ENCODE measurements at regions not wholly inside any gene's neighbourhood (a gene's known extent, or its start where the extent isn't known, plus 50 kb on each side); places are given as distances from the start of the nearest gene placed in this dataset.

- DNase-seq, result no peak
These were observed 176.6 kb upstream of the PRKCQ start for GRCh38 chr10:6756716-6757115.

DNA sequence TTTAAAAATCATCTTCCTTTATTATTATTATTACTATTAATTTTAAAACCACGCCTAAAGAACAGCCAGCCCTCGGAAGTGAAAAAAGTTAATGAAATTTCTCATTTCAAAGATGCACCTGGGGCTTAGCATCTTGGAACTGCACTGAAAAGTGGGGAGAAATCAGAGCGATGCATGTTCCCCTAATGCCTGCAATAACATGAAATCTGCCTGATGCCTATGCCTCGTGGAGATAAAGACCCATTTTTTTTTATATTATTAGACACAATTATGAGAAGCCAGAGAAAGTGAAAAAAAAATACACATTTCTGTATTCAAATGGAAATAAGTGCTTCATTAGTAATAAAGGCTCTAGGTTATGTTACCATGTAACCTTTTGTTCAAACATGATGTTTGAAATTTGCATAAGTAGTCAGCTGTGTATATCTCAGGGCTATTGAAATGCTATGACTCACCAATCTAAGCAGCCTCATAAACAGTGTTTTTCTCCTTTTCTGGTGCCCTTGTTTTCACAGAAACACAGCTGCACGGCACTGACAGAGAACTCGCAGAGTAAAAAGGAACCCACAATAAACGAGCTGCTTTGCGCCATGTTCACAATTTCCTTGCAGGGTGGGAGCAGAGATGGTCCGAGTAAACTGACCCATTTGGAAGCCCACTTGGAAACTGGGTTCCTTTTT lies 175.8 kb upstream of the PRKCQ start:
- no peak for DNase-seq

- DNase-seq, result no peak
These were observed 173.6 kb upstream of the PRKCQ start for GRCh38 chr10:6753644-6754043.

DNA sequence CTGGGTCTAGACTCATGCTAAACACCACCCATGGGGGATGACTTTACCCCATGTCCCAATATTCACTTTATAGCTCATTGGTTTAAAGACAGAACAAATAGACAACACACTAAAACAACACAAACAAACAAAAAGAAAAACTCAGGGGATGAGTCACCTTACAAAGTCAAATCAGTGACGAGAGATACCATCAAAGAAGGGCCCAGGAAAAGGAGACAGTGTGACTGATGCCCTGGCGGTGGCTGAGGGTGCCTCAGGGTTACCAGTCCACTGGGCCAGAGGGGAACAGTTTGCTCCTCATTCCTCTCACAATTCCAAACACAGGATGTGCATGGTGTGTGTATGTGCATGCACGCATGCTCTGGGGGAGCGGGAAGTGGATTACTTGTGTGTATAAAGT lies 171.3 kb upstream of the PRKCQ start:
- no peak for DNase-seq

DNA sequence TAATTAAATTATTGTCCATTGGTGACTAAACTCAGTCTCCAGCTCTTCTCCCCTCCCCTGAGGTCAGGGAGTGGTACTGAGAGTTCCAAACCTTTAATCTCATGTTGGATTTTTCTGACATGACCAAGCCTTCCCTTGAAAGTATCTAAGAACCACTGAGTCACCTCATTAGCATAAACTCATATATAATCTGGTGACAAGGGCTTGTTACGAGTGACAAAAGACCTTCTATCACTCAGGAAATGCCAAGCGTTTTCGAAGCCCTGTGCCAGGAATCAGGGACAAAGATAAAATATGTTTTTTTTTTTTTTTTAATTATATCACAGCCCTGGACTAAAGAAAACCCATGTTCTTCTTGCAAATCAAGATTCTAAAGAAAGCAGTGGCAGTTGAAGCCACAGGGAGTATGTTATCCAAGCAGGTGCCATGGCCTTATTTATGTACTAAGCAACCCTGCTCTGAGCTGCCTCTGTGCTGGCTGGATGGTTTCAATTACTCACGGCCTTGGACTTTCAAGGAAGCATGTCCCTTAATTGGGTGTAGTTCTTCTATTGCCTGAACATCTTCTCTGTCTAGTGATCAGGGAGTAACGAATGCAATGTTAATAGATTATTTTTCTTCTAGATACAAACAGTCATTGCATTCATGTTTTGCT lies 169.0 kb upstream of the PRKCQ start:
- no peak for DNase-seq

DNA sequence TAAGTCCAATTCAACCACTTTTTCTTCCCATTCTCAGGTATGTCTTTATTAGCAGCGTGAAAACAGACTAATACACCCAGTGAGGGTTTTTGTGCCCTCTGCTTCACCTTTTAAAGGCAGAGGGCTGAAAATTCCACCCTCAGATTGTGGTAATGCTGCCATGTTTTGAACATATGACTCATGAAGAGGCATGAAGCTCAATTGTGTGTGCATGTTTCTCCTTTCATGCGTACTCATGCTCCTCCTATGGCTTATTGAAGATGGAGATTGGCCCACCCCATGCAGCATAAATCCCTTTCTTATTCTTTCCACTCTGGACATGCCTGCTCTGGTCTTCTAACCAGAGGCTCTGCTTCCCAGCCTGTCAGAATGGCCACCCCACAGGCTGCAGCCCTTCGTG lies 168.0 kb upstream of the PRKCQ start:
- no peak for DNase-seq

GRCh38 chr10:6746782-6747181 lies 166.7 kb upstream of the PRKCQ start:
- no peak for DNase-seq

- no peak for DNase-seq
These were observed 163.3 kb upstream of the PRKCQ start for GRCh38 chr10:6743291-6743849.

- DNase-seq, result no peak
These were observed 161.5 kb upstream of the PRKCQ start for GRCh38 chr10:6741541-6741941.

- DNase-seq, result no peak
These were observed 159.6 kb upstream of the PRKCQ start for GRCh38 chr10:6739530-6740174.

GRCh38 chr10:6738112-6738768 lies 158.2 kb upstream of the PRKCQ start:
- no peak for DNase-seq

DNA sequence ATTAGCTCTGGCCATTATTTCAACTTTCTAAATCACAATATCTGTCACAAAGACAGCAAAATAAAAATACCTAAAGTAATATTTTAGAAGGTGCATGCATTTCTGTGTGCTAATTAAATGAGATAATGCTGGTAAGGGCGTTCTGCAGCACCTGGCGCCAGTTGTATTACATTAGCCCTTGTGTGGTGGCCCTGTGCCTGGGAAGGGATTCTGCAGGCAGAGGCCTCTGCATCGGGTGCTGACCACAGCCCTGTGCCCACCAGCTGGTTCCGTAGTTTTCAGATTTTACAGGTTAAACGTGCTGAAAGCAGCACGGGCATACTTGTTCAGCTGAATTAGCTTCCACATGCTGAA lies 157.7 kb upstream of the PRKCQ start:
- DNase-seq, result no peak

DNA sequence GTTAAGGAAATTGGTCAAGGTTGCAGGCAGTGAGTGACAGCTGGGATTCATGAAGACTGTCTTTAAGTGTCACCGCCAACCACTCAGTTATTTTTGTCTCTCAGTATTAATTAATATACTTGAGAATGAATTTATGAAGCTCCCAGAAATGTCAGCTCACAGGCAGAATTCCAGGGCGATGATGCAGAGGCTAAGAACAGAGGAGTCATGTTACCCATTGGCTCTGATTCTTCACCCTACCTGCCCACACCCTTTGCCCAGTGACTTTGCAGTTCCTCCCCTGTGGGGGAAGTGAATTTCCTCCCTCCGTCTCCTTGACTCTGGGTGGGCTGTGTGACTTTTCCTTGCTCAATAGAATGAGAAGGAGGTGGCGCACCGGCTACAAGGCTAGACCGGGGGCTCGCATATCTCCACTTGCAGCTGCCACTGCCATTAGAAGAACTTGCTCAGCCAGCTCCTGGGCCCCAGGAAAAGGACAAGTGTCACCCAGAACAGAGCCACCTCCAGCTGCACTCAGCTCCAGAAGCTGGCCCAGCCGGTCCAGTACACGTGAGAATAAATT lies 157.1 kb upstream of the PRKCQ start:
- DNase-seq, result no peak

GRCh38 chr10:6734286-6734685 lies 154.2 kb upstream of the PRKCQ start:
- DNase-seq, result no peak

DNA sequence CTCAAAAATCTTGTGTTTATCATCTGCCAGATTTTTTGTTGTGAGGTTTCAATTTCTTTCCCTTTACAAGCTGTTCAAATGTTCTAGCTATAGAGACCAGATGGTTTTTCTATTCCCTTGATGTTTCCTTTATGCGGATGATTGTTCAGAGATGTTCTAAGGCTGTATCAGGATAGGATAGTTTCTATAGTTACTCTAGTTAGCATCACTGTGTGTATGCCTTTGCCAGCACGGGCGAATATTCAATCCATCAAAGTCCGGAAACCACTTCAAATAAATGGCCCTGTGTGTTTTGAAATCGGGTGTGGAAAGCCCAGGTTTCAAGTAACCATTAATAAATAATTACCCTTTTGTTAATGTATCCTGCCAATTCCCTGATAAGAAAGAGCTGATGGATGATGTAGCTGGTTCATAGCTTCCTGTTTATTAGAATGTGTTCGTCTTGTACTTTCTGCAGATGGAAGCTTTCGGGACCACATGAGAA lies 149.8 kb upstream of the PRKCQ start:
- no peak for DNase-seq

- no peak for DNase-seq
These were observed 149.1 kb upstream of the PRKCQ start for GRCh38 chr10:6729071-6729774.

DNA sequence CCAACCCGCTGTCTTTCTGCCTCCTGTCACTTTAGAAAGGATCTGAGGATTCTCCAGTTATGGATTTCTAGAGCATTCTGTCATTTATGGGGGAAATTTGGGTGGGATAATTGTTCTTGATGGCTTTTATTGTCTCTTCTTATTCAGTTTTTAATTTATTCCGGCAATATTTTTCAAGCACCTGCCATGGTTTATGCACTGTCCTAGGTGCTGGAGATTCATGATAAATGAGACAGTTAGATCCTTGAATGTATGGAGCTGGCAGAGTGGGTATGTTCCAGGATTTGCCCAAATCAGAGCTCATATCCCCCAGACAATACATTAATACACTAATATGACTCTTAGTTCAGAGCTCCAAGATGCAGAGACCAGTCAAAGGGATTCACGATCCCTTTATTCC lies 146.8 kb upstream of the PRKCQ start:
- DNase-seq, result no peak

- DNase-seq, result no peak
These were observed 142.5 kb upstream of the PRKCQ start for GRCh38 chr10:6722616-6723004.

DNA sequence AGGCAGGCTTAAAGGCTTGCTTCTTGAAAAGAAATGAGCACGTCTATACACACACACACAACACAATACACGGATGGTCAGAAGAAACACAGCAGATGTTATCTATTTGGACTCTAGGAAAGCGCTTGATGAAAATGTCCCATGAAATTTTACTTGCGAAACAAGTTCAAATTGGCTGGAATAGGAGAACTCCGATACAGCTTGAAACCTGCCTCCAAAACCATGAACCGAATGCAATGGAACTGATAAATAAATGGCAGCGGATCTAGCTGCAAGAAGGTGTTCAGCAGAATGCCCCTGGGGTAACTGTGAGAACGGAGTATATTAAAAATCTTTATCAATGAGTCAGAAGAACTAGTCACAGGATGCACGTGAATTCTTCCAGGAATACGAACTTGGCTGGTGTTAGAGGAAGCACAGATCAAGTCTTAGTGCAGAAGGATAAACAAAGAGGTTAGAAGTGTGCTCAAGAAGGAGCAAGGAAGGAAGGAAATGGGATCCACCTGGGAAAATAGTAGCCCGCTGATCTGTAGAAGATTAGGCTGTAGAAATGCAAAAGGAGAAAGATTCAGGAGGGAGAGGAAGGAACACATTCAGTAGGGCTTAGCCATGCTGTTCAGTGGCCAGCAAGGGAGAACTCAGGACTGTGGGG lies 142.0 kb upstream of the PRKCQ start:
- DNase-seq, result no peak

DNA sequence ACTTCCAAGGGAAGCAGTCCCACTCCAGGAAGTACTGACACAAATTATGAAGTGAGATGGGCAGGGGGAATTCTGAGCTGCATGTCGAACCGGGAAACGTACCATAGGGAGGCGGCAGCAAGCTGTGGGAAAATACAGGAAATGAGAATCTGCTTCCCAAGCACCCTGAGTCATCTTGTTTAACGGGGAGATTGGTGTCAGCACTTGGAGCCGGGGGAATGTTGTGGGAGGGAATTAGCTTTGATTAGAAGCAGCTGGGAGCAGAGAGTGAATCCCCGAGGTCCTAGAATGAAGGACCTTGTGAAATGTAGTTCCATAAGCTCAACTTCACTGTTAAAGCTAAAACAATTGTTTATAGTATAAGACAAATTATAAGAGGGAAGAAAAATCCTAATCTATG lies 141.4 kb upstream of the PRKCQ start:
- no peak for DNase-seq

DNA sequence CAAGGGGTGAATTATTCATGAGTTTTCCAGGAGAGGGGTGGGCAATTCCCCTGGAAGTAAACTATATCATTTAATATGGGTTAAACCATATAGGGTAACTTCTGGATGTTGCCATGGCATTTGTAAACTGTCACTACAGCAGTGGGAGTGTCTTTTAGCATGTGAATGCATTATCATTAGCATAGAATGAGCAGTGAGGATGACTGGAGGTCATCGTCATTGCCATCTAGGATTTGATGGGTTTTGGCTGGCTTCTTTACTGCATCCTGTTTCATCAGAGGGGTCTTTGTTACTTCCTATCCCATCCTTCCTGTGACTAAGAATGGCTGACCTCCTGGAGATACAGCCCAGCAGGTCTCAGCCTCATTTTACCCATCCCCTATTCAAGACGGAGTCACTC lies 139.5 kb upstream of the PRKCQ start:
- no peak for DNase-seq

GRCh38 chr10:6718550-6718949 lies 138.5 kb upstream of the PRKCQ start:
- DNase-seq, result no peak

Data from NCI-H1436 treated with DMSO at 0.1 percent for 48 hours (cell line).